ENCODE measurements at regions not wholly inside any gene's neighbourhood (a gene's known extent, or its start where the extent isn't known, plus 50 kb on each side); places are given as distances from the start of the nearest gene placed in this dataset.
A peak's percentile ranks its signal among the peaks of the same experiment; 100 is the strongest.
"Not testable (repeated sequence)": the region's sequence is repeated elsewhere in the genome, so short reads cannot be mapped to it uniquely, and the experiment has no call there.

GRCh38 chr22:48494968-48495750, 1332.5 kb downstream of the BRD1 start:
- DNase-seq: no peak

GRCh38 chr22:48494256-48494967, 1333.3 kb downstream of the BRD1 start:
- DNase-seq: no peak

- DNase-seq: no peak
These were observed 1333.9 kb downstream of the BRD1 start for GRCh38 chr22:48493733-48494132.

DNA sequence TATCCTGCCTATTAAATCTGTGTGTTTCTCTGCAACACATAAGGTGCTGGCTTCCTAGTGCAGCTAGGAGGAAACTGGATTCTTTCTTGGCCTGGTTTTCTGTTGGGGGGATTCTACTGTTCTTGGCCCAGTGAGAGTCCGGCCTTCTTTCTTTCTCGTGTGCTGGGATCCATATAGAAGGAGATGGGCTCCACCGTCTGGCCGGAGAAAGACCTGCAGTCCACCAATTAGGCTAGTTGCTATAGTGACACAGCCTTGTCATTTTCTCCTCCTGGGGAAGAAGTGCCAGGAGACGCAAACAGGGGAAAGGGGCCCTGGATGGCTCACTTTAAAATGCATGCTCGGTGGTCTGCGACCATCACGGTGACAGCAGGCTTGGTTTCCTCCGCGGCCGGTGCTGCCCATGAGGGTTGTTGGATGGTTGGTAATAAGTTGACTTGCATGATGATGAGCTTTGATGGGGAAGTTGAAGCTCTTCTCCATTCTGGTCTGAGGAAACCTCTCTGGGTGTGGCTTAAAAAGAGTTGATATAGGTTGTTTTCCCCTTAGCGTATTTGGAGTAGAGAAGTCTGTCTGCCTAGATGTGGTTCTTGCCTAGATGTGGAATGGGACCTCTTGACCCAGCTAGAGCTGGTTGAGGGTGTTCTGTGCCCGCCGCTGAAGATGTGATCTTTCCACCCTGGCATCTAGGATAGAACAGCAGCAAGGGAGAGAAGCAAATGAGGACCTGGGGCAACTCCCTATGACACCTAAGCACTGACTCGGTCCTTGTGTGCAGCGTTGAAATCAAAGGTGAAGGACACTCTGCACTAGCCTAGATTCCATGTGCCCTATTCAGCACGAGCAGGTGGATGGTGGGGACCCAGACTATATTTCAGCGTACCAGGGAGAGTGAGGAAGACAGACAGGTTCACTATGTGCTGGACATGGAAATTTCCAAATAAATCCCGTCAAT, 1335.0 kb downstream of the BRD1 start:
- DNase-seq: peak; percentile 16

GRCh38 chr22:48491451-48491941, 1336.2 kb downstream of the BRD1 start:
- no peak for DNase-seq

- DNase-seq: no peak
These were observed 1336.9 kb downstream of the BRD1 start for GRCh38 chr22:48490500-48491411.

DNA sequence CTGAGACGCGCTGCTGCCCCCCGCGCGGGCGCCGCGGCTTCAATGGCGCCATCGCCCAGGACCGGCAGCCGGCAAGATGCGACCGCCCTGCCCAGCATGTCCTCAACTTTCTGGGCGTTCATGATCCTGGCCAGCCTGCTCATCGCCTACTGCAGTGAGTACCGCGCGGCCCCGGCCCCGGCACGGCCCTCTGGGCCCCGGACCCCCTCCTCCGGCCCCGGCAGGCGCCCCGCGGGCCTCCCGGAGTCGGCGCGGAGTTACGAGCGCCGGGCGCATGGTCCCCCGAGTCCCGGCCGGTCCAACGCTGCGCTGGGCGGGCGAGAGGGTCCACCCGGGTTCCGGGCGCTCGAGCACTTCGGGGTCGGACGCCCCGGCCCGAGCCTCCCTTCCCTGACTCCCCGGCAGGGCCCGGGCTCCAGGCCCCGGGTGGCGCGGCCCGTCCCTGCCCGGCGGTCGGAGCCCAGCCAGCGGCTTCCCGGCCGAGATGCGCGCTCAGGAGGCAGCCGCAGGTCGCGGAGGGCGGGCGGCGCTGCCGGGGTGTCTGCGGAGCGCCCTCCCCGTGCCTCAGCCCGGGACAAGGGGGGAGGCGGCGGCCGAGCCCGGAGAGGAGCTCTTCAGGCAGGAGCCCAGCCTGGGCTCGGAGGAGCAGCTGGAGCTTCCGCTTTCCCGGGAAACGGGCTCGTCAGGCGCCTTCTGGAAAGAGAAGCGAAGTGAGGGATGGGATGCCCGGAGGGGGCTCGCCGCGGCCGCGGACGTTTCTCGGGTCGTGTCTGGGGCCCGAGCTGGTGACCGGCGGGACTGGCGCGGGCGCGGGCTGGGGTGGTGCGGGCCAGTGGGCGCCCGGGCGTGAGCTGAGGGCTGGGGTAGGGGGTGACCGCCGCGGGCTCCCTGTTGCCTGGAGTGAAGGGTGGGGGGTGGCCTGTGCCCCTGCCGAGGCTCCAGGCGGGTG, 1337.8 kb downstream of the BRD1 start:
- DNase-seq: peak; percentile 1

DNA sequence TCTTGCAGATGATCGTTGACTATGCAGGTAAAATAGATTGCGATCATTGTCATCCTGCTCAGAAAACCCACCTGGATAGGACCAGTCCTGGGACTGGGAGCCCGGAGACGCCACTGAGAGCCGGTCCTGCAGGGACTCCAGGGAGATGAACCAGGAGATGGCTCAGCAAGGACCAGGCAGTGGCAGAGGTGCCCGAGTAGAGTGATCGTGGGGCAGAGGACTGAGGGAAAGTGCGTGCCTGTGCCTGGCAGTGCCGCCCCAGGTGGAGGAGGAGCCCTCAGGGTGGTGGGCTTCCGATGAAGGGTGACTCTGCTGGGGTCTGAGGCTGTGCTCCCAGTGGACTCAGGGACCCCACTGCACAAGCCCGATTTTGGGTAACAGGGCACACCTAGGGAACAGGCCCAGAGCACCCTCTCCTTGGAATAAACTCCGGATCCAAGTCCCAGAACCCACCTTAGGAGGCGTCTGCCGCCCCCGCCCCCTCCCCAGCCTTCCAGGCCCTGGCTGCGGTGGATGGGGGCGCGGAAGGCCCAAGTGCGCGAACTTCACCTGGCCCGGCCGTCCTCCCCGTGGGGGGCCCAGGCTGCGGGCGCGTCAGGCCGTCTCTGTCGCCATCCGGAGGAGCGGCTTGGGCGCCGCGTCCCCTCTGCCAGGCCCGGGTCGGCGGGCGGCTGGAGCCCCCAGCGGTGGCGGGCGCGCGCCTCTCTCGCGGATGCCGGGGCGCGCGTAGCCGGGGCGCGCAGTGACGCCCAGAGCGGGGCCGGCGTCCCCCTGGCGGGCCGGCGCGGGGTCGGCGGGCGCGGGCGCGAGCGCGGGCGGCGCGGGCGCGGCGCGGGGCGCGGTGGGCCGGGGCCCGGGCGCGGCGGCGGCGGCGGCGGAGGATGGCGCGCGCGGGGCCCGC, 1338.8 kb downstream of the BRD1 start:
- no peak for DNase-seq

GRCh38 chr22:48488149-48488551, 1339.5 kb downstream of the BRD1 start:
- no peak for DNase-seq

- no peak for DNase-seq
These were observed 1341.1 kb downstream of the BRD1 start for GRCh38 chr22:48486558-48486957.

GRCh38 chr22:48486134-48486532, 1341.5 kb downstream of the BRD1 start:
- no peak for DNase-seq

GRCh38 chr22:48485149-48486133, 1342.2 kb downstream of the BRD1 start:
- DNase-seq: no peak

DNA sequence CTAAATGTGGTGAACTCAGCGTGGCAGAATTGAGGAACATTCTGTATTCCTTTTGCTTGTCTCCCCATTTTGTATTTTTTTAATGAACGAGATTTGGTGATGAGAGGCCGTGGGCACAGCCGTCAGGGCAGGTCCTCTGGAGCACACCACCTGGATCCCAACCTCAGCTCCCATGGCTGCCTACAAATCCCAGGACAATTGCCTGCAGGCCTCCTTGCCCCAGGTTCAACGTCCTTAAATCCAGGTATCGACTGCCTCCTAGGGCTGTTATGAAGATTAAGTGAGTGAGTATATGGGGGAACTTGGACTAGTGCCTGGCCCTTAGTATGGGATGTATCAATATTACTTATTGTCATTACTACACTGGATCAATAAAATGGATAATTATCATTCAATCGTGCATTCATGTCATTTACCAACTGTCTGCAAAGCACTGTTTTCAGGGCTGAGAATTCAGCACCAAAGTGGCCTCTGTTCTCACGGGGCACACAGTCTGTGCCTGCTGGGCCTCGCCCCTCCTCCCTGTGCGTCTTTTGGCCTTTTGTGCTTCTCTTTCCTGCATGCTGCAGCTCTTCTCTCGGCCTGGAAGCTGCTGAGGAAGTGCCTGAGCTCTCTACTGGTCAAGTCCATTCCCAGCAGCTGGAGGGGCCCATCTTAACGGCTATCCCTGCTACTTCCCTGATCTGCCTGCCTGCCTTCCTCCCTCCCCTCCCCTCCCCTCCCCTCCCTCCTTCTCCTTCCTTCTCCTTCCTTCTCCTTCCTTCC, 1343.7 kb downstream of the BRD1 start:
- DNase-seq: no peak

DNA sequence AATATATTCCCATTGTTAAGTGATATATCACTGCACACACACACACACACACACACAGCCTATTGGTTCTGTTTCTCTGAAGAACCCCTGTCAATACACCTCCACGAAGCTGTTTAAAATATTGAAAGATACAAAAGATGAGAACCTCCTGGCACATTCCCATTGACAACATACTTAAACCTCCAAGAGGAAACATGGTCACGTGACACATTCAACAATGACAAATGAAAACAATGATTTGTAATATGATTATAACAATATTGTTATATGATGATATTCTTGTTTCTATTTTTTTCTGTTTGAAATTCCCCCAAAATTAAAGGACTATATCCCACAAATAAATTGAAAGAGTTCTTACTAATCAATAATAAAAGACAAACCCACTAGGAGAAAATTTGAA, 1344.9 kb downstream of the BRD1 start:
- DNase-seq: no peak

DNA sequence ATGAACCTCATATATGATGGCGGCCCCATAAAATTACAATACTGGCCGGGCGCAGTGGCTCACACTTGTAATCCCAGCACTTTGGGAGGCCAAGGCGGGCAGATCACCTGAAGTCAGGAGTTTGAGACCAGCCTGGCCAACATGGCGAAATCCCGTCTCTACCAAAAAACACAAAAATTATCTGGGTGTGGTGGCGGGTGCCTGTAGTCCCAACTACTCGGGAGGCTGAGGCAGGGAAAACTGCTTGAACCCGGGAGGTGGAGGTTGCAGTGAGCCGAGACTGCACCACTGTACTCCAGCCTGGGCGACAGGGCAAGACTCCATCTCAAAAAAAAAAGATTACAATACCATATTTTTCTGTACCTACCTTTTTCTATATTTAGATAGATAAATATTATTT, 1345.5 kb downstream of the BRD1 start:
- not testable (repeated sequence) for DNase-seq

DNA sequence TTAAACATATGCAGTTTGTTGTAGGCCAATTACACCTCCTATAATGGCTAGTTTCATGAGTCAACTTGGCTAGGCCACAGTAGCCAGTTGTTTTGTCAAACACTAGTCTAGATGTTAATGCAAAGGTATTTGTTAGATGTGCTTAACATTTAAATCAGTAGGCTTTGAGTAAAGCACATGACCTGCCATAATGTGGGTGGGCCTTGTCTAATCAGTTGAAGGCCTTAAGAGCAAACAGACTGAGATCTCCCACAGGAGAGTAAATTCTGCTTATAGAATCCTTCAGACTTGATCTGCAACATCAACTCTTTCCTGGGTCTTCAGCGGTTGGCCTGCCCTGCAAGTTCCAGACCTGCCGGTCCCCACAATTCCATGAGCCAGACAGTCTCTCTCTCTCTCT, 1345.9 kb downstream of the BRD1 start:
- no peak for DNase-seq

- DNase-seq: no peak
These were observed 1349.0 kb downstream of the BRD1 start for GRCh38 chr22:48478529-48479265.
